AG04449 (cell line): ENCODE measurements at regions not wholly inside any gene's neighbourhood (a gene's known extent, or its start where the extent isn't known, plus 50 kb on each side); places are given as distances from the start of the nearest gene placed in this dataset.

Experiments
- CTCF ChIA-PET: fragments of 350-600 bp; formaldehyde crosslinking; extraction: SDS; loops from one replicate; lab custom pipeline; 2021; ENCODE audit warnings: antibody characterized with exemption; lab: Yijun Ruan, JAX
- POLR2A ChIA-PET: fragments of 400-600, 350-600 bp; formaldehyde crosslinking; extraction: SDS; loops from one replicate; lab custom pipeline; 2020; ENCODE audit warnings: antibody characterized with exemption, inconsistent platforms; lab: Yijun Ruan, JAX
- DNase-seq: peaks from one replicate; pipeline ENCODE4 v3.0.0-alpha.2; 2010; ENCODE audit warnings: low read depth, low spot score
- H3K4me3 ChIP-seq: 2 replicates; pipeline ENCODE4 v1.5.1; 2011; ENCODE audit warnings: low read depth, mild to moderate bottlenecking, control low read depth, low read length
- TF ChIP-seq, protein P1 (sequence below): IDR thresholded peaks from one replicate; pipeline ENCODE4 v1.5.1; 2011; ENCODE audit warnings: mild to moderate bottlenecking, moderate library complexity, low read length, control low read depth, inconsistent platforms; ENCODE audit not compliant: insufficient read depth; ENCODE audit errors: missing control alignments

DNA sequence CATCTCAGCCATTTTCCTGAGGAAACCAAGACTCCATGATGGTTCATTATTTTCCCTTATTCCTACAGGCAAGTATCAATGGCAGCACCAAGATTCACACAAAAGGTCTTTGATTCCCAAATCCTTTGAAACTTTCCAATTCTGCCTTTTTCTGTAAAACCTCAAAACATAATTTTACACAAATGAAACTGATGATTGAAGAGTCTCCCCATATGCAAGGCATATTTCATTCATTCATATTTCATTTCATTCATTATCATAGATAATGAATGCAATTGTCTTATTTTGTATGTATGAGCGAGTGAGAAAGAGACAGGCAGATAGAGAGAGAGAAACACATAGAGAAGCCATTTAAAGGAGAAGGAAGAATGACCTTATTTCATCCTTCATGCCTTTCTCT, 172.8 kb downstream of the BTG1 start:
- ChIA-PET CTCF (no interaction called here), POLR2A (no interaction called here)
- TF ChIP-seq, protein P1, sequence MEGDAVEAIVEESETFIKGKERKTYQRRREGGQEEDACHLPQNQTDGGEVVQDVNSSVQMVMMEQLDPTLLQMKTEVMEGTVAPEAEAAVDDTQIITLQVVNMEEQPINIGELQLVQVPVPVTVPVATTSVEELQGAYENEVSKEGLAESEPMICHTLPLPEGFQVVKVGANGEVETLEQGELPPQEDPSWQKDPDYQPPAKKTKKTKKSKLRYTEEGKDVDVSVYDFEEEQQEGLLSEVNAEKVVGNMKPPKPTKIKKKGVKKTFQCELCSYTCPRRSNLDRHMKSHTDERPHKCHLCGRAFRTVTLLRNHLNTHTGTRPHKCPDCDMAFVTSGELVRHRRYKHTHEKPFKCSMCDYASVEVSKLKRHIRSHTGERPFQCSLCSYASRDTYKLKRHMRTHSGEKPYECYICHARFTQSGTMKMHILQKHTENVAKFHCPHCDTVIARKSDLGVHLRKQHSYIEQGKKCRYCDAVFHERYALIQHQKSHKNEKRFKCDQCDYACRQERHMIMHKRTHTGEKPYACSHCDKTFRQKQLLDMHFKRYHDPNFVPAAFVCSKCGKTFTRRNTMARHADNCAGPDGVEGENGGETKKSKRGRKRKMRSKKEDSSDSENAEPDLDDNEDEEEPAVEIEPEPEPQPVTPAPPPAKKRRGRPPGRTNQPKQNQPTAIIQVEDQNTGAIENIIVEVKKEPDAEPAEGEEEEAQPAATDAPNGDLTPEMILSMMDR: no peak
- no peak overlapping the region for H3K4me3 ChIP-seq
- no peak for DNase-seq

DNA sequence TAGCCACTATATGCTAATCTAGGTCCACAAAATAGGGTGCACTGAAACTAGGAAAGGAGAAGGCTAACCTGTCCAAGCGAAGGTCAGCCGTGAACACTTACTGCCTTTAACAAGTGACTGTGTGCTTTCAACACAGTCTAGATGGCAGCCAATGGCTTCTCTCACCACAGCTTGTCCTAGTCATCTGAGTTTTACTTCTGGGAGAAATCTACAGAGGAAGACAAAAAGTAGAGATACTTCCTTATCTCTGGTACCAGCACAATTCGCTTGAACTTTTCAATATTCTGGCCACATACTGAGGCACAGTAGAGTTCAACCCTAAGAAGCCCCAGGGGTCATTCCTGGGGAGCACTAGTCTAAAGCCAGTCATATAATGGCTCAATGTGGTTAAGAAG, 176.9 kb downstream of the BTG1 start:
- DNase-seq: no peak
- TF ChIP-seq, protein P1: no peak
- H3K4me3 ChIP-seq: no peak overlapping the region
- ChIA-PET POLR2A (no interaction called here), CTCF (interaction anchor here (1.2 kb wide), 1 partner anchor 587 kb away, joined by 3 read pairs; no protein-coding TSS in a partner anchor)

DNA sequence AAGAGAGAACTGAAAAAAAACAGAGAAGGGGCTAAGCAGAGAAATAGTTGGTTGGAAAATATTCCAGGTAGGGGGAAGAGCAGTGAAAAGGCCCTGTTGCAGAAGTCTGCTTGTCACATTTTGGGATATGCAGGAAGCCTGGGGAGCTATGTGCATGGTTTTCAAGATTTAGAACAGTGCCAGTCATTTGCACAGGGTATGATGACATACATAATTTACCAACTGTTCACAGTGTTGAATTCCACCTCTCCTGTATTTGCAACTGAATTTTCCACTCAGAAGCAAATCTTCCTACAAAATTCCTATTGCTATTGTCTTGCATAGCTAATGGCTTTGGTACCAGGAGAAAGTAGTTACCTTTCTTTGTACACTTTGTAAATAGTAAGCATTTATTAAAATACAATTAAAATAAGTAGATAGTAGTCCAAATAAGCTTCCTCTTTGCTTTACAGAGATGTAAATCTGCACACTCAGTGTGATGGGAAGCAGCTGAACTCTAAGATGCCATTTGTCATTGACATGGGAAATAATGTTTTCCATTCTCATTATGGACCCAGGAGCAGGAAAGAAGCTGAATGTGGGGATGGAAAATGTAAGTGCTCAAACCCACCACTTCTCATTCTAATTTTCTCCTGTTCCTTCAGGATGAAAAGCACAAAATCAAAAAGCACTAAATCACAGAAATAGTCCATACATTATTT, 177.4 kb downstream of the BTG1 start:
- no peak overlapping the region for H3K4me3 ChIP-seq
- CTCF ChIA-PET: interaction anchor here (1.2 to 1.5 kb wide), 2 partner anchors 156 to 586 kb away, joined by 3 to 4 read pairs; no protein-coding TSS in a partner anchor
- TF ChIP-seq, protein P1: no peak
- POLR2A ChIA-PET: no interaction called here
- DNase-seq: no peak

DNA sequence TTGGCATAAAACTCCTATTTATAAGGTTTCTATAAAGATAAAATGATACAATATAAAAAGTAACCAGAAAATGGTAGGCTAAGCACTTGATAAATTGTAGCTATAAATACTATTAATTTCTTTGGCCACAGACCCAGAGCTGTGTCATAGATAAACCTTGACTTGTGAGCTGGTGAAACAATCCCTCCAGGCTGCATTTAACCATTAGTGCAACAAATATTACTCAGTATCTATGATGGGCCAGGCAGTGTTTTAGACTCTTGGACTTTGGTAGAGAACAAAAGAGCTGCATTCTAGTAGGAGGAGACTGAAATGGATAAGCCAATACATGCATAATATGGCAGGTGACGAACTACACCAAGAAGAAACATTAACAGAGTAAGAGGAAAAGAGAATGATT, 178.1 kb downstream of the BTG1 start:
- CTCF ChIA-PET: interaction anchor here (1.2 to 1.5 kb wide), 2 partner anchors 155 to 585 kb away, joined by 3 to 4 read pairs; no protein-coding TSS in a partner anchor
- POLR2A ChIA-PET: no interaction called here
- TF ChIP-seq, protein P1: no peak
- DNase-seq: no peak
- no peak overlapping the region for H3K4me3 ChIP-seq

DNA sequence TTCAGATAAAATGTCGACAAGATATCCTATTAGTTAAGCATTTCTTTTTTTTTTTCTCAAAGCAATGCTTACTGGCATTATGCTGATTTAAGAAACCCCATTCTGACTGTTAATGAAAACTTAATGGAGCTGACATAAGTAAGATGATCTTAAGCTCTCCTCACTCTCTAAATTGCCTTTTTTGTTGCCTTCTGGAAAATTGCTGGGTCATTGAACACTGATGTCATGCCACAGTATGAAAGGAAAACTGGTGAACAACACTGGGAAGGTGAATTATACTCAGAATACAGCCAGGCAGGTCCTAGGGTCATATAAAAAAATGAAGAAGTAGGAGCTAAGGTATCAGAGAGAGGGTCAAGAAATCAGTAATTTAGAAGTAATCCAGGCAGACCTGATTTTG, 179.9 kb downstream of the BTG1 start:
- CTCF ChIA-PET: interaction anchor here (0.7 kb wide), 1 partner anchor 9 kb away, joined by 4 read pairs; no protein-coding TSS in a partner anchor

DNA sequence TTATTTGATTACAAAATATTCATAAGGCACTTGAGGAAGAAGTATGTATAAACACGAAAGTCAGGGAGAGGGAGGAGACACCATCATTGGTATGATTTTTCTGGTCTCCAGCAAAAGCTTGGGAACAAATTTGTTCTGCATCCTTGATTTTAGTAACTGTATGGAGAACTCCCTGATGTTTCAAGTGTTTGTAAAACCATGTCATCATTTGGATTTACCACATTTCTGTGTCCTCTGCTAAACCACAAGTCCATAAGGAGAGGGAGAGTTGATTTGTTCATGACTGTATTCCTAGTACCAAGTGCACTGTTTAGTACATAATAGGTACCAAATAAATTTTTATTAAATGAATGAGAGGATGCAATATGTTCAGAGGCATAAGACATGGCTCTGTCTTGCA, 181.1 kb downstream of the BTG1 start:
- H3K4me3 ChIP-seq: no peak overlapping the region
- no peak for DNase-seq
- TF ChIP-seq, protein P1: no peak
- ChIA-PET CTCF (no interaction called here), POLR2A (no interaction called here)

More for the DNA sequence above, 179.9 kb downstream of the BTG1 start:
- TF ChIP-seq, protein P1: no peak
- no peak overlapping the region for H3K4me3 ChIP-seq
- POLR2A ChIA-PET: no interaction called here
- no peak for DNase-seq
